ENCODE measurements at regions not wholly inside any gene's neighbourhood (a gene's known extent, or its start where the extent isn't known, plus 50 kb on each side); places are given as distances from the start of the nearest gene placed in this dataset.
A peak's percentile ranks its signal among the peaks of the same experiment; 100 is the strongest.

DNA sequence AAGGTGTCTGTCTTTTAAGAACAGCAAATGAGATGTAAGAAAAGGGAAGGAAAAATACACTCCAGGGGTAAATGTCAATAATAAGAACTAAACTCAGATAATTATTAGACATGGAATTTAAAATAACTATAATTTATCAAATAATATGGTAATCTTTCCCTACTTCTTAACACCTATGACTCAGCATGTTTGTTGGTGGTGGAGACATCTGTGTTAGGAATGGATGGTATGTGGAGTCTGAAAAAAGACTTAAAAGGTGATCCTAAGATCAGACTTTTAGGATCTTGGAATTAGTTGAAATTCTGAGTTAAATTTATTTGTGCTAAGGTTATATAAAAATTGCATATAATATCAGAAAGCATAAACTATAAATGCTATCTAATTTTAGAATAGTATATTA, 915.1 kb downstream of the SLITRK5 start:
- DNase-seq (ENCODE audit: low read depth) = no peak

DNA sequence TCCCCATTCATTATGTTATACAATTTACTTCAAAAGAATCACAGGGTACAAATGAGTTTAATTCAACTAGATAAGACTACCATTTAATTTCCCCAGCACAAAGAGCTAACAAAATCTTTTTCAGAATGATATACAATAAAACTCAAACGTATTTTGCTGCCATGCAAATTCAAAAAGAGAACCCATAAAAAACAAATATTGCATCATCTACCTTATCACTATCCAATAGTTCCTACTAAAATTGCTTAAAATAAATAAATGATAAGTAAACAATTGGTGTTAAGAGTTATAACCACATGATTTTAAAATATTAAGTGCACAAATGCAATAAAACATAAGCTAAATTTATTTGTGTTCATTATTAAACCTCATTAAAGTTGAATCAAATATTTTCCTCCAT, 919.4 kb downstream of the SLITRK5 start:
- no peak for DNase-seq (ENCODE audit: low read depth)

DNA sequence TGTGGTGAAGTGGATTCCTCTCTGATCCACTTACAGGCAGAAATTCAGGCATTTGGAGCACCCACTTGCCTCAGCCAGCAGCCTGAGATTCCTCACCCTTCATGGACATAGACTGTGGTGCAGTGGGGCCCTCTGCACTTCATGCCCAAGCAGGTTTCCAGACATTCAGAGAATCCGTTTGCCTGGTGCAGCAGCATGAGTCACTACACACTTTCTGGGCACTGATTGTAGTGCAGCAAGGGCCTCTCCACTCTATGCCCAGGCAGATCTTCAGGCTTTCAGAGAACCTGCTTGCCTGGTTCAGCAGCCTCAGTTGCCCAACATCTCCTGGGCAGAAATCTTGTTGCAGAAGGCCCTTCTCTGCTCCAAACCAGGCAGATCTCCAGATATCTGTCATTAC, 920.9 kb downstream of the SLITRK5 start:
- DNase-seq (ENCODE audit: low read depth) = no peak

DNA sequence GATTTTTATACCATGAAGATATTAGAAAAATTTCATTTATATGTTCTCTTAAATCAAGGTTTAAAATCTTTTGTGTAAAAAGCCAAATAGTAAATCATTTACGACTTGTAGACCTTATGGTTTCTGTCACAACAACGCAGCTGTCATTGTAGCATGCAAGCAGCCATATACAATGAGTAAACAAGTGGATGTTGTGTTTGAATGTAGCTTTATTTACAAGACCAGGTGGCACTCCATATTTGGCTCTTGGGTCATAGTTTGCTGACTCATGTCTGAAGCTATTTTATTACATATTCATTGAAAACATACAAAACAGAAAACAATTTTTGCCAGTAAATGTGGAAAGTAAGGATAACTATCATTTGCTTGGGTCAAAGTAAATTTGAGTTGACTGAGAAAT, 930.8 kb downstream of the SLITRK5 start:
- no peak for DNase-seq (ENCODE audit: low read depth)

DNA sequence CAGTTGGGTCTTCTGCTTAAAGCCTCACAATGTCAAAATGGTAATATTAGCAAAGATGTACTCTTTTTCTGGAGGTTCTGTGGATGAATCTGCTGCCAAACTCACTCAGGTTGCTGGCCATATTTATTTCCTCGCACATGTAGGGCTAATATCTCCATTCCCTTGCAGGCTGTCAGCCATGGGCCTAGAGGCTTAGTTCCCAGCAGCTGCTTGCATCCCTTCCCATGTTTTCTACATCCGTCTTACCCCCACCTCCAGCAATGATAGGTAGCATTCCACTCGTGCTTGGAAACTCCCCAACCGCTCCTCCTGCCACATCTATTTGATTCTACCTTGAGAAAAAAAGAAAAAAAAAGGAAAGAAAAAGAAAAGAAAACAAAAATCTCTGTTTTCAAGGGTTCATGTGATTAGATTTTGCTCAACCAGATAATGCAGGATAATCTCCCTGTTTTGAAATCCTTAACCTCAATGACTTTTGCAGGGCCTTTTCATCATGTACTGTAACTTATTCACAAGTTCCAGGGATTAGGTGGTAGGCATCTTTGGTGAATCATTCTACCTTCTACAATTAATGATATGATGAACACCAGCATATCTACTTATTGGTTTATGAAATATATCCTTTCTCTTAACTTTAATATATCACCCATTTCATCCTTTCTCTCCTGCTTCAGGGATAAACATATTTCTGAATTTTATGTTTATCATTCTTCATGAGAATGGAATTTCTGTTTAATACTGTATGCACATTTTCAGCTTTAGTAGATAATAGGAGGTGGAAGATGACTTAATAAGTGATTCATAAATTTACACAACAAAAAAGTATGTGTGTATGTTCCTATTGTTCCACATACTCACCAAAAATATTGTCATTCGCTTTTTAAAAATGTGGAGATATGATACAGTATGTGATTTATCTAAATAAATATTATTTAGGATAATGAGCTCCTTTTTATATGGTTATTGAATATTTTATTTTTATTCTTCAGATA, 931.9 kb downstream of the SLITRK5 start:
- no peak for DNase-seq (ENCODE audit: low read depth)

DNA sequence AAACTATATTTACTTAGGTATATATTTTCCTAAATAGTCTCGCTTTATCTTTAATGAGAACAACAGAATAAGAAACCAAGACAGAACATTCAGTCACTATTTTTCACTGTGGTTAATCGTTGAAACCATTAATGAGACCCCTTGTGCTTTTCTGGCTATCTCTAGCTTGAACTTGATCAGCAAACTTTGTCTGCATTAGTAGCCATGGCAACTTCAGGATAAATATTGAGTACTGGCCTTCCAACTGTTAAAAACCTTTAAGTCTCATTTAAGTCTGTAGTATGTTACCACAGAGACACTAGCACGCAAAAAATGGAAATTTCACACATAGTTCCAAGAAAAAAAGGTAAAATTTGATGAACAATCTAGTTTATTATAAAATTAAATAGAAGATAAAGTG, 946.0 kb downstream of the SLITRK5 start:
- DNase-seq (ENCODE audit: low read depth) = no peak

DNA sequence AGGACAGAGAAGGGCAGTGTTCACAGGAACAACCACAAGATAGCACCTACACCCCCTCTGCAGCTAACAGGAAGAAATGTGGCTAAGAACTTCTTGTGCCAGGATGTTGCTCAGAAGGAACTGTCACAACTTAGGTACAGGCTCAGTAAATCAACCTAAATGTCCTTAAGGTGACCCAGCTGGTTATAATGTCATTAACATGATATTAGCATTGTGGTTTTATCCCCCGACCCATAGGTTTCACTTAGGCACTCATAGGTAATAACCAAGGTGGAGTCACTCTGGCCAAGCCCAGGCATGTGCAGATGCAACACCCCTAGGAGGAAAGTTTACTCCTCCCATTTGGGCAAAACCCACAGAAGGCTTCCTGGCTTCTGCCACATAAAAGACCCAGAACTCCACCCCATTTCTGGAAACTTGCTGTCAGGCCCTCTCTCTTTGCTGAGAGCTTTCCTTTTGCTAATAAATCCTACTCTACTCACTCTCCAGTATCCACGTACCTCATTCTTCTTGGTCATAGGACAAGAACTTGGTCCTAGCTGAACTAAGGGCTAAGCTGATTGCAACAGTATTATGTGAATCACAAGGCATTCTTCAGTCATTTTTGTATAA, 951.3 kb downstream of the SLITRK5 start:
- no peak for DNase-seq (ENCODE audit: low read depth)

DNA sequence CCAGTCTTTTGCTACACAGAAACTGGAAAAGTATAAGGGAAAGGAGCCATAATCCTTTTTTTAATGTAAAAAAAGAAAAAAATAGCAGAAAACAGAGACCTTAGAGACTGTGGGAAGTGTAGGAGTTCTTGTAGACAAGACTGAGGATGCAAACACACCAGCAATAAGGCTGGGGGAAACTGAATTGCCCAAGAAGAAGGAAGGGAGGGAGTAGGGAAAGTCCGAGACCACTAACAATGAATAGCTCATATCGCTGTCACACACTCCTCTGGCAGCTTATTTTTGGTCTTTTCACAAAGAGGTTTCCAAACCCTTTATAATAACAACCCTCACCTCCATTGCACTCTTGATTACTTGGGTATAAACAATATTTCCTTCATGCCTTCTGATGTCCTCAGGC, 952.0 kb downstream of the SLITRK5 start:
- no peak for DNase-seq (ENCODE audit: low read depth)

DNA sequence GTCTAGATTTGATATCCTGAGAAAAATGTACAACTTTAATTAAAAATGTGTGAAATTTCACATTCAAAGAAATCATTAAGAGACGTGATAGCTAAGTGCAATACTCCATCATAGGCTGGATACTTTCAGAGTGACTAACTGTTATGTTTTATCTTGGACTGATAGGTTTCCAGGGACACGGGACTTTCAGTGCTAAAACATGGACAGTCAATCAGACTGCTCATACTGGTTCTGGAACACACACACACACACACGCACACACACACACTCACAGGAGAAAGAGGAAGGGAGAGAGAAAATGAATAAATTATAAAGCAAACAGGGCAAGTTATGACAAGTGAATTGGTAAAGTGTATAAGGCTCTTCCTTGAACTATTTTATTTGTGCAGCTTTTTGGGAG, 955.9 kb downstream of the SLITRK5 start:
- DNase-seq (ENCODE audit: low read depth) = no peak

DNA sequence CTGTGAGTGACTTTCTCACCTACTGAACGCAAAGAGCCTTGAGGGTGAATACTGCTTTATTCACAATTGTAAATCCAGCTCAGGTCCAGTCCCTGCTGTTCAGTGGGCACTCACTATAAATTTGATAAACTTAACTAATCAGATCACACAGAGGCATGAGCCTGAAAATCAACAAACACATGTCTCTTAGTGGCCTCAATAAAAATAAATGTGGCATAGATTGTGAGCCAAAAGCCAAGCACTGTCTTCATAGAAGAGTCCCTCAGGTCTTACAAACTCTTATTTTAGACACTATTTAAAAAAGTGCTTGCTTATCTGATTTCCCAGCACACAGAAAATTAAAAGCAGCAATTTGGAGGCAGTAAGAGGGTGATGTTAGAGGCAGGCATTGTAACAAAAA, 957.7 kb downstream of the SLITRK5 start:
- DNase-seq (ENCODE audit: low read depth) = no peak

DNA sequence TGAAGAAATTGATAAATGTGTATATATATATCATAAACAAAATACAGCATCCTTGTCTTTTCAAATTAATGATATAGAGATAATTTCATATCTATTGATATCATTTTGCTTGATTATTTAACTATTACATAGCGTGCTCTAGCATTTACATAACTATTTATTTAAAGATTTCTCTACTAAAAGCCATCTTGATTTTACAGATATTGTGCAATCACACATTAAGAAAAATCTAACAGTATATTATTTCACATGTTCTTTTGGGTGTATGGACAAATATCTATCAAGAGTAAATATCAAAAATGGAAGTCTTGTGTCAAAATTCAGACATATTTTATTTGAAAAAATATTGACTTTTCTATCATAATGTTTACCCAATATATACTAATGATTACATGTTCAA, 966.8 kb downstream of the SLITRK5 start:
- DNase-seq (ENCODE audit: low read depth) = no peak

DNA sequence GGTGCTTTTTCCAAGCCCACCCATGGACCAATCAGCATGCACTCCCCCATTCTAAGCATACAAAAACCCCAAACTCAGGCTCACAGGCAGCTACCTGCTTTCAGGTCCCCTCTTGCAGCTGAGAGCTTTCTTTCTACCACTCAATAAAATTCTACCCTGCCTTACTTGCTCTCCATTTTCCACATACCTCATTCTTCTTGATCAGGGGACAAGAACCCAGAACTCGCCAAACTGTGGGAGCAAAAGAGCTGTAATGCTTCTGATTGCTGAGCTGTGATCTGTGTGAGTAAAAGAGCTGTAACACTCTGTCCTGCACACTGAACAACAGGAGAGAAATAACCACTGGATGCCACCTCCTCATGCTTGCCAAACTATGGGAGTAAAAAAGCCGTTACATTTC, 972.1 kb downstream of the SLITRK5 start:
- no peak for DNase-seq (ENCODE audit: low read depth)

DNA sequence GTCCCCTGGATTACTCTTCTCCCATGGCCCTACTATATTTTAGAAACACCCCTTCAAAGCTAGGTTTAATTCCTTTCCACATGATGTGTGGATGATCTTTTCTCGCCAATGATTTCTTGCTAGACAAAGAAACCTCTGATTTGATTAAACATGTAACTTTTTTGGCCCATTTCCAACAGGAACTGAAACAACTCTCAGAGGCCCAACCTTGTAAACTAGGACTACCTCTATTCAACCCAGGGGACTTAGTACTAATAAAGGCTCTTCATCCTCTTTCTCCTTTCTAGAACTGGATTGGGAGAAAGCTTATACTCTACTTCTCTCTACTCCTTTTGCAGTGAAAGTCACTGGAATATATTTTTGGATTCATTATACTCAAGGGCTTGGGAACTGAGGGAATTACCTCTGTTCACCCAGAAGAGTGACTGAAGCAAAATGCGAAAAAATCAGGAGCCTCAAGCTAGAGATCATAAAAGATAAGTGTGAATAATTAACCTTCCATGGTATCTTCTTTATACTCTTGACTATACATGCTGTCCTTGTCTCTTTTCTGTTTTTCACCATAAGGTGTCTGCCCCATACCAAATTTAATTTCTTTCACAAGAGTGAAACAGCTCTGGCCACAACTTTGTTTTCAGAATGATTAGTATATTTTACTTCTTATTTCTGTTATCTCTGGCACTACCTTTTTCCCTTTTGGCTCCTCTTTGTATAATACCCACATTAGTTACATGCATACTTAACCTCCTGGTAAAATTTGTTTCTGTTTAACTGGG, 977.6 kb downstream of the SLITRK5 start:
- no peak for DNase-seq (ENCODE audit: low read depth)

DNA sequence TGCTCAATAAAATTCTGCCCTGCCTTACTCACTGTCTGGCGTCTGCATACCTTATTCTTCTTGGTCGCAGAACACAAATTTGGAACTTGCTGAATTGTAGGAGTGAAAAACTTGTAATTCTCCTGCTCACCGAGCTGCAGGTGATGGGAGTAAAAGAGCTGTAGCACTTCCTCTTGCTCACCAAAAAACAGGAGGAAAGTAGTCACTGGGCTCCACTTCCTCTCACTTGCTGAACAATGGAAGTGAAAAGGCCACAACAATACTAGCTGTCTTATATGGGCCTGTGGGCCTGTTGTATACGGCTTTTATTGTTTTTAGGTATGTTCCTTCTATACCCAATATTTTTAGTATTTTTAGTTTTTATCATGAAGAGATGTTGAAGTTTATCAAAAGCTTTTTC, 978.7 kb downstream of the SLITRK5 start:
- DNase-seq (ENCODE audit: low read depth) = no peak

DNA sequence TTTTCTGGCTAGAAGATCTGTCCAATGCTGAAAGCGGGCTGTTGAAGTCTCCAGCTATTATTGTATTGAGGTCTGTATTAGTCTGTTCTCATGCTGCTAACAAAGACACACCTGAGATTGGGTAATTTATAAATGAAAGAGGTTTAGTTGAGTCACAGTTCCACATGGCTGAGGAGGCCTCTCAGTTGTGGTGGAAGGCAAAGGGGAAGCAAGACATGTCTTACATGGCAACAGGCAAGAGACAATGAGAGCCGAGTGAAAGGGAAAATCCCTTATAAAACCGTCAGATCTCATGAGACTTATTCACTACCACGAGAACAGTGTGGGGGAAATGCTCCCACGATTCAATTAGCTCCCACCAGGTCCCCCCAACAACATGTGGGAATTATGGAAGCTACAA, 980.4 kb downstream of the SLITRK5 start:
- DNase-seq (ENCODE audit: low read depth) = no peak

DNA sequence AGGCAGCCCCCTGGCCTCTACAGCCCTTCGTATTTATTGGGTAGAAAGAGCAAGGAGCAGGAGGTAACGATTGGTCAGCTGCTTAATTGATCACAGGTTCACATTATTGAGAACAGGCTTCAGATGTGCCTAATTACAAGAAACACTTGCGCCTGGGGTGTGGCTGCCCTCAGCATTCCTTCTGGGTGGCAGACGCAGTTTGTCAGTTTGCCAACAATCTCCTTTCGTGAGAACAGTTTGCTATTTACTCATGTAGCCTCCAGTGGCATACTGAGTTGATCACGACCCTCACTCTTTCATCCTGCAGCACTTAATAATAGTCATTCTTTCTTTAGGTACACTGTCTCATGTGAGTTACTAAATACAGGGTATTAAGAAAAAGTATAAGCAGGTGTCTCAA, 985.6 kb downstream of the SLITRK5 start:
- no peak for DNase-seq (ENCODE audit: low read depth)

DNA sequence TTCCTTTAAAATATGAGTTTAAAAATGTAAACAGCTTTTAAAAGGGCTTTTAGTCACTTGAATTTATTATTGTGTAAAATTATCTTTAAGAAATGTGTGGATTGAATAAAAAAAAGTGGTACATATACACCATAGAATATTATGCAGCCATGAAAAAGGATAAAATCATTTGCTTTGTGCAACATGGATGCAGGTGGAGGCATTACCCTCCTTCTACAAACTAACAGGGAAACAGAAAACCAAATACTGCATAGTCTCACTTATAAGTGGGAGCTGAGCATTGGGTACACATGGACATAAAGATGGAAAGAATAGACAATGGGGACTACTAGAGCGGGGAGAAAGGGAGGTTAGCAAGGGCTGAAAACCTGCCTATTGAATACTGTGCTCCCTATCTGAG, 999.3 kb downstream of the SLITRK5 start:
- no peak for DNase-seq (ENCODE audit: low read depth)

DNA sequence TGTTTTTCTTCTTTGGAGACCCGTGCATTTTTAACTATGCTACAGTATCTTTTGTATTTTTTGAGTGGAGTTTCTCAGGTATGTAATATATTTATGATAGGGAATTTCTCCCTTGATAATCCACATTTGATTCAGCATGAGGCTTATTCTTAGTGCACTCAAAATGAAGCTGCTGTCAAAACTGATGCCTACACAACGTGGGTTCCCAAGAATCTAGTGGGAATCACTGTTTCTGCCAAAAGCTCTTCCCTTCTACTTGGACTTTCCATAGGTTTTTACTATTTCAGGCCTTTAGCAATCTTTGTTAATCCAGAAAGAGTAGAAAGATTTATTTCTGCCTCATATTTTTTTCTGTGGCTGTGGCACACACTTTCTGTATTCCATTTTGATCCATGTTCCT, 1003.7 kb downstream of the SLITRK5 start:
- DNase-seq (ENCODE audit: low read depth) = no peak

DNA sequence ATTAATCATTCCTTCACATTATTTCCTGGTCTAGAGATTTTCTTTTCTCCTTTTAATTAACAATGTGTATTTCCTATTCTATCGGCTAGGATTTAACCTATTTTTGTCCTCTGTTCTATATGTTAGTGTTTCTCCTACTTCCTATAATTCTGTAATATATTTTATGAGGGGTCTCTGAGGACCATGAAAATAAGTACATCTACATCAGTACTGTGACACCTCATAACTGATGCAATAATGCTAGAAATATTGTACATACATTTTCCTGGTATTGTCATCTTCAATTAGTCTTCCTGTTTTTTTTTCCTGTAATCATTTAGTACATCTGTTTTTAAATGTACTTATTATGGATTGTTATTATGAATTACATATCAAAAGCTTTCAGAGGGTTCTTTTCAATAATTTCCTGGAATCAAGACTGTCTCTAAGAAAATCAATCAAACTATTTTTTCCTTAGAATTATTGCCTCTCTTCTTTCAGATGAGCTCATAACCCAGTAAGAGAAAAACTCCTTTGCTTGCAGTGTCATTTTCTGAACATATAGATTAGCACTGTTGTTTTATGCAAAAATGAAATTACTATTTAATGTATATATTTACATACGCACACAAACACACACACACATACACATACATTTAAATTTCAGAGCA, 1004.3 kb downstream of the SLITRK5 start:
- DNase-seq (ENCODE audit: low read depth) = no peak

DNA sequence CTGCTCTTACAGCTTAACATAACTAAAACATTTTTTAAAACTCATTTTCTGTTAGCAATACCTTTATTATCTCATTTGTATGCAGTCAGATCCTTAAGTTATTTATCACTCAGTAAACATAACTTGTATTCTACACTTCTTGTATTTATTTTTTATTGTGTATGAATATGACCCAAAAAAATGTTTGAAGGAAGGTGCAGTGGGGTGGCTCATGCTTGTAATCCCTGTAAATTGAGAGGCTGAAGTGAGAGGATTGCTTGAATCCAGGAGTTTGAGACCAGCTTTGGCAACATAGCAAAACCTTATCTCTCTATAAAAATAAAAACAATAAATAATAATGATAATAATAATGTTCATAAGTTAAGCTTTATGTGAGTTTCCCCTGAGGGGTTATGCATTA, 1004.8 kb downstream of the SLITRK5 start:
- DNase-seq (ENCODE audit: low read depth) = no peak

DNA sequence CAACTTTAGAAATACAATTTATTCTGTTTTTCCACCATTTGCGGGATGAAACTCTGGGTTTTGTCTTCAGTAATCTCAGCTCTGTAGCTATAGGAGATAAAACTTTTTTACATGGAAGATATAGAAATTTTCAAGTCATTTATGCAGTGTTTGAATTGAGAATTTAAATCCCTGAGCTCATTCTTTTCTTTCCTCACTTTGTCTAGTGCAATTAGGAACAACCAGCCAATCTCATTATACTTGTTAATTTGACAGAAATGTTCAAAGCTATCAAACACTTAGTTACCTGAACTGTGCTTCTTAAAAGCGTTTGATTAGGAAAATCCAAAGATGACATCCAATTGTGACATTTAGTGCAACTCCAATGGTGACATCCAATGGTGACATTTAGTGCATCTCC, 1014.3 kb downstream of the SLITRK5 start:
- DNase-seq (ENCODE audit: low read depth) = no peak

DNA sequence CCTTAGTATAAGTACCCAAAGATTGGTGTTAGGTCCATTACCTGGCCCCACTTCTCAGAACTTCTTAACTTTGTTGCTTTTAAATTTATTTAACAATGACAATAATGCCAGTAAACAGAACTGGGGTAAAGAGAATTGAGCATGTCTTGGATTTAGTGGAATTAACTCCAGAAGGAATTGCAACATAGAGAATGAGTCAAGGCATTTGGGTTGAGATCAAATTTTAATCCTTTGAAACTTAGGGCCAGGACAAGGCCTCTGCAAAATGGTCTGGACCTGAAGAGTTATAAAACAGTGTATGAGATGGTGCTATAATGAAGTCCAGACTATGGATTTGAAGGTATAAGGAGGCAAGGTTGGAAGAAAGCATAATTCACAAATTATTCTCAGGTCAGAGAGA, 1030.4 kb downstream of the SLITRK5 start:
- peak; percentile 6 for DNase-seq (ENCODE audit: low read depth)

Measured in renal cortical epithelial cell (primary cell).